ENCODE measurements at regions not wholly inside any gene's neighbourhood (a gene's known extent, or its start where the extent isn't known, plus 50 kb on each side); places are given as distances from the start of the nearest gene placed in this dataset.

- intact Hi-C loops (cut with DNase I): loop anchor here in 1 of 10 donors (10.0 kb wide), 1 partner anchor 86 kb away; no protein-coding TSS in a partner anchor
- no peak for TF ChIP-seq CTCF (IDR thresholded peaks at IDR 0.05)
- DNase-seq (no peak), ATAC-seq (no peak)
- H3K9me3 ChIP-seq: peaks cover 0 to 12% (median 0%) of the 10 kb centered on the region in 11 donors
- no peak overlapping the region for H3K4me3 ChIP-seq
- no peaks in the 10 kb centered on the region for H3K4me1 ChIP-seq
- WGBS, 2 donors: 94 to 96% methylated on average over 5 of the region's 5 CpGs
- H3K36me3 ChIP-seq: no peaks in the 10 kb centered on the region
- H3K27ac ChIP-seq: no peak overlapping the region
- H3K27me3 ChIP-seq: no peaks in the 10 kb centered on the region
Measured at GRCh38 chr5:14090755-14091154, 52.4 kb upstream of the TRIO start.

DNA sequence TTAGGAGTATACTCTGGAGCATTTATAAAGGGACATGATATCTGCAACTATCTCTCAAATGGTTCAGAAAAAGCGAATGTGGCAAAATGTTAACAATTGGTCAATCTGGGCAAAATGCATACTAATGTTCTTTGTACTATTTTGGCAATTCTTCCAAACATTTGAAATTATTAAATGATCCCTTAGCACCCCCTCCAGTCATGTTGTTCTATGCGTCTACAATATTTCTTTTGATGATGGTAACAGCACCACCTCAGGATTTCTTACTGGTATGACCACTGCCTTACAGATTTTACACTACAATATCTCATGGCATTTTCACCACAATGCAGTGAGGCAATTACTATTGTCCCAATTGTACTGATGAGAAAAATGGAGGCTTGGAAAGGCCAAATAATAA is 52.9 kb upstream of the TRIO start:
- intact Hi-C loops (cut with DNase I): loop anchor here in 1 of 10 donors (10.0 kb wide), 1 partner anchor 85 kb away; no protein-coding TSS in a partner anchor
- DNase-seq: no peak
- no peaks in the 10 kb centered on the region for H3K4me1 ChIP-seq
- no peak for TF ChIP-seq CTCF (IDR thresholded peaks at IDR 0.05)
- H3K9me3 ChIP-seq: peaks cover 0 to 12% (median 0%) of the 10 kb centered on the region in 11 donors
- no peak for ATAC-seq
- no peaks in the 10 kb centered on the region for H3K27me3 ChIP-seq
- 92 to 96% methylated on average over 2 of the region's 2 CpGs for WGBS, 2 donors
- no peak overlapping the region for H3K4me3 ChIP-seq
- H3K27ac ChIP-seq: no peak overlapping the region
- H3K36me3 ChIP-seq: no peaks in the 10 kb centered on the region

- no peak for TF ChIP-seq CTCF (IDR thresholded peaks at IDR 0.05)
- no peak for DNase-seq
- ATAC-seq: no peak
- Histone ChIP-seq H3K9me3 (peaks cover 0 to 12% (median 0%) of the 10 kb centered on the region in 11 donors), H3K4me3 (no peak overlapping the region), H3K4me1 (no peaks in the 10 kb centered on the region), H3K36me3 (no peaks in the 10 kb centered on the region), H3K27me3 (no peaks in the 10 kb centered on the region), H3K27ac (no peak overlapping the region)
- WGBS, 2 donors: 85 to 88% methylated on average over 2 of the region's 2 CpGs
- intact Hi-C loops (cut with DNase I): loop anchor here in 1 of 10 donors (2.0 kb wide), 1 partner anchor 30 kb away; no protein-coding TSS in a partner anchor
Measured at GRCh38 chr5:14089198-14089597, 53.9 kb upstream of the TRIO start.

GRCh38 chr5:14086261-14086660 is 56.9 kb upstream of the TRIO start:
- no peaks in the 10 kb centered on the region for H3K36me3 ChIP-seq
- no peak overlapping the region for H3K4me3 ChIP-seq
- no peaks in the 10 kb centered on the region for H3K27me3 ChIP-seq
- WGBS, 2 donors: 93 to 94% methylated on average over 2 of the region's 2 CpGs
- intact Hi-C loops (cut with DNase I): no loop called here
- DNase-seq: no peak
- no peaks in the 10 kb centered on the region for H3K4me1 ChIP-seq
- ATAC-seq: no peak
- peaks cover 0 to 11% (median 0%) of the 10 kb centered on the region in 11 donors for H3K9me3 ChIP-seq
- no peak for TF ChIP-seq CTCF (IDR thresholded peaks at IDR 0.05)
- H3K27ac ChIP-seq: no peak overlapping the region

Measured in heart right ventricle (tissue), 16 donors.